Astrocyte (in vitro differentiated cells and primary cell): ENCODE measurements at regions not wholly inside any gene's neighbourhood (a gene's known extent, or its start where the extent isn't known, plus 50 kb on each side); places are given as distances from the start of the nearest gene placed in this dataset.
"Not testable (repeated sequence)": the region's sequence is repeated elsewhere in the genome, so short reads cannot be mapped to it uniquely, and the experiment has no call there.

Source experiments
- DNase-seq: peaks from one replicate; pipeline ENCODE4 v3.0.0-alpha.2; 2010; ENCODE audit warnings: low read depth
- FAIRE-seq: peaks from 2 replicates; lab custom pipeline; 2011; peaks lifted over from hg19 to GRCh38; lab: Jason Lieb, UNC
- H2AFZ ChIP-seq: 2 replicates; pipeline ENCODE4 v1.6.0; 2012; ENCODE audit warnings: low read depth, low read length, inconsistent platforms
- H3K27ac ChIP-seq: 2 replicates; pipeline ENCODE4 v1.5.1; 2011; ENCODE audit warnings: low read depth, low read length, inconsistent platforms
- H3K27me3 ChIP-seq: 2 replicates; pipeline ENCODE4 v1.6.0; 2011; ENCODE audit warnings: low read length, inconsistent platforms; ENCODE audit not compliant: insufficient read depth
- H3K36me3 ChIP-seq: 2 replicates; pipeline ENCODE4 v1.5.1; 2011; ENCODE audit warnings: low read length, inconsistent platforms; ENCODE audit not compliant: insufficient read depth
- H3K4me1 ChIP-seq: 2 replicates; pipeline ENCODE4 v1.5.1; 2011; ENCODE audit warnings: low read length, inconsistent platforms; ENCODE audit not compliant: insufficient read depth
- H3K4me2 ChIP-seq: 2 replicates; pipeline ENCODE4 v1.6.0; 2012; ENCODE audit warnings: low read length, inconsistent platforms
- H3K4me3 ChIP-seq: 2 replicates; pipeline ENCODE4 v1.5.1; 2011; ENCODE audit warnings: low read depth, mild to moderate bottlenecking, low read length, inconsistent platforms; ENCODE audit not compliant: insufficient read depth
- H3K79me2 ChIP-seq: 2 replicates; pipeline ENCODE4 v1.6.0; 2012; ENCODE audit warnings: mild to moderate bottlenecking, low read length, inconsistent platforms; ENCODE audit not compliant: insufficient read depth
- H3K9ac ChIP-seq: 2 replicates; pipeline ENCODE4 v1.6.0; 2012; ENCODE audit warnings: mild to moderate bottlenecking, low read length, inconsistent platforms
- H3K9me3 ChIP-seq: 2 replicates; pipeline ENCODE4 v1.5.1; 2012; ENCODE audit warnings: low read depth, mild to moderate bottlenecking, low read length, inconsistent platforms; ENCODE audit not compliant: insufficient read depth
- H4K20me1 ChIP-seq: 2 replicates; pipeline ENCODE4 v1.6.0; 2012; ENCODE audit warnings: low read length, inconsistent platforms; ENCODE audit not compliant: insufficient read depth
- H3K27ac Mint-ChIP-seq: one replicate; pipeline ENCODE4 v1.8.0; 2021; ENCODE audit warnings: mild to moderate bottlenecking, mixed read lengths; ENCODE audit not compliant: unreplicated experiment
- H3K27me3 Mint-ChIP-seq: one replicate; pipeline ENCODE4 v1.8.0; 2021; ENCODE audit warnings: low read depth, mixed read lengths; ENCODE audit not compliant: unreplicated experiment
- H3K36me3 Mint-ChIP-seq: one replicate; pipeline ENCODE4 v1.8.0; 2021; ENCODE audit warnings: low read depth, mixed read lengths; ENCODE audit not compliant: unreplicated experiment
- H3K4me1 Mint-ChIP-seq: one replicate; pipeline ENCODE4 v1.8.0; 2021; ENCODE audit warnings: low read depth, mixed read lengths; ENCODE audit not compliant: unreplicated experiment
- H3K4me3 Mint-ChIP-seq: one replicate; pipeline ENCODE4 v1.8.0; 2021; ENCODE audit warnings: mild to moderate bottlenecking, moderate library complexity, mixed read lengths; ENCODE audit not compliant: unreplicated experiment
- H3K9me3 Mint-ChIP-seq: one replicate; pipeline ENCODE4 v1.8.0; 2021; ENCODE audit warnings: mild to moderate bottlenecking, mixed read lengths; ENCODE audit not compliant: unreplicated experiment
- CTCF ChIP-seq: IDR thresholded peaks from 2 replicates; pipeline ENCODE4 v1.5.1; 2011; ENCODE audit warnings: low read depth, mild to moderate bottlenecking, inconsistent platforms, low read length, moderate library complexity; ENCODE audit not compliant: insufficient read depth
- EZH2 ChIP-seq: IDR thresholded peaks from 2 replicates; pipeline ENCODE4 v1.6.1; 2012; ENCODE audit warnings: mild to moderate bottlenecking, low read length, inconsistent platforms; ENCODE audit not compliant: insufficient read depth

- H3K27me3 ChIP-seq, H3K4me3 Mint-ChIP-seq, H3K9me3 Mint-ChIP-seq, H3K9me3 ChIP-seq, H3K4me2 ChIP-seq, FAIRE-seq, H4K20me1 ChIP-seq, H2AFZ ChIP-seq, H3K27ac Mint-ChIP-seq, H3K27me3 Mint-ChIP-seq, H3K27ac ChIP-seq, H3K4me1 Mint-ChIP-seq, DNase-seq, H3K79me2 ChIP-seq, H3K36me3 ChIP-seq, H3K4me1 ChIP-seq, H3K4me3 ChIP-seq, H3K36me3 Mint-ChIP-seq, H3K9ac ChIP-seq: not testable (repeated sequence)
Measured at GRCh38 chr20:30899370-30900079, 357.9 kb upstream of the DEFB115 start.

GRCh38 chr20:30900080-30900719 is 357.3 kb upstream of the DEFB115 start:
- not testable (repeated sequence) for H3K9me3 Mint-ChIP-seq, DNase-seq, H3K27ac Mint-ChIP-seq, H3K79me2 ChIP-seq, H4K20me1 ChIP-seq, H3K27me3 Mint-ChIP-seq, H3K36me3 ChIP-seq, H3K4me3 ChIP-seq, H3K4me2 ChIP-seq, H2AFZ ChIP-seq, H3K9me3 ChIP-seq, FAIRE-seq, H3K4me1 ChIP-seq, H3K36me3 Mint-ChIP-seq, H3K9ac ChIP-seq, H3K27me3 ChIP-seq, H3K4me3 Mint-ChIP-seq, H3K4me1 Mint-ChIP-seq, H3K27ac ChIP-seq

- H3K27ac ChIP-seq, H3K79me2 ChIP-seq, H3K4me3 ChIP-seq, H3K27me3 Mint-ChIP-seq, H3K4me1 ChIP-seq, H3K9me3 ChIP-seq, H3K27ac Mint-ChIP-seq, H3K27me3 ChIP-seq, DNase-seq, FAIRE-seq, H4K20me1 ChIP-seq, H3K4me1 Mint-ChIP-seq, H3K9ac ChIP-seq, H3K4me2 ChIP-seq, H3K36me3 ChIP-seq, H2AFZ ChIP-seq, H3K4me3 Mint-ChIP-seq: not testable (repeated sequence)
- H3K9me3 Mint-ChIP-seq = peaks cover 19% of the 10 kb centered on the region
- H3K36me3 Mint-ChIP-seq = peaks cover 13% of the 10 kb centered on the region
Measured at GRCh38 chr20:30905231-30905630, 352.2 kb upstream of the DEFB115 start.

GRCh38 chr20:30910937-30911725 is 346.3 kb upstream of the DEFB115 start:
- H3K79me2 ChIP-seq = no peaks in the 10 kb centered on the region
- H3K9me3 ChIP-seq = no peaks in the 10 kb centered on the region
- Mint-ChIP-seq H3K4me1 (peaks cover 10% of the 10 kb centered on the region), H3K36me3 (peaks cover 9% of the 10 kb centered on the region), H3K27ac (no peak overlapping the region), H3K27me3 (no peaks in the 10 kb centered on the region), H3K4me3 (peak overlapping the region; percentile 73), H3K9me3 (peaks cover 21% of the 10 kb centered on the region)
- H2AFZ ChIP-seq = no peak overlapping the region
- H3K27ac ChIP-seq = no peak overlapping the region
- DNase-seq (no peak), FAIRE-seq (no peak)
- no peak overlapping the region for H3K4me3 ChIP-seq
- H3K36me3 ChIP-seq = no peaks in the 10 kb centered on the region
- no peak overlapping the region for H3K4me2 ChIP-seq
- no peaks in the 10 kb centered on the region for H3K4me1 ChIP-seq
- H3K9ac ChIP-seq = no peak overlapping the region
- no peaks in the 10 kb centered on the region for H3K27me3 ChIP-seq
- TF ChIP-seq CTCF (no peak), EZH2 (no peak)
- H4K20me1 ChIP-seq = no peaks in the 10 kb centered on the region
